H1 (cell line): ENCODE measurements at regions not wholly inside any gene's neighbourhood (a gene's known extent, or its start where the extent isn't known, plus 50 kb on each side); places are given as distances from the start of the nearest gene placed in this dataset.

ENCODE experiments used
- MAX ChIP-seq: IDR thresholded peaks from 2 replicates; pipeline ENCODE4 v1.6.1; 2012; ENCODE audit warnings: inconsistent platforms

GRCh38 chr12:17334784-17335183, 728.8 kb upstream of the LMO3 start (continued):
- no peak for TF ChIP-seq MAX
